Naive thymus-derived CD4-positive, alpha-beta T cell (primary cell): ENCODE measurements at regions not wholly inside any gene's neighbourhood (a gene's known extent, or its start where the extent isn't known, plus 50 kb on each side); places are given as distances from the start of the nearest gene placed in this dataset.
"Not testable (repeated sequence)": the region's sequence is repeated elsewhere in the genome, so short reads cannot be mapped to it uniquely, and the experiment has no call there.

Experiments used
- ATAC-seq: fragments of 150-1000 bp; cut with Tn5 transposase; 2 replicates; pipeline ENCODE4 v1.10.0; 2021; ENCODE audit warnings: mild to moderate bottlenecking, moderate library complexity
- CTCF ChIA-PET: fragments of 350-600 bp; sonication (Branson Sonifier 250); formaldehyde crosslinking; loops from one replicate; lab custom pipeline; 2021; ENCODE audit warnings: antibody characterized with exemption; lab: Charles Lee
- POLR2A ChIA-PET: fragments of 350-600 bp; sonication (Branson Sonifier 250); formaldehyde crosslinking; loops from one replicate; lab custom pipeline; 2021; ENCODE audit warnings: antibody characterized with exemption, inconsistent platforms; lab: Charles Lee
- DNase-seq, 9 donors: peaks; one replicate each; pipeline versions ENCODE4 v3.0.0 to v3.0.0-alpha.2; 2020 to 2022; ENCODE audit warnings: mixed read lengths in 1 of 9
- H3K27ac ChIP-seq: one replicate; pipeline ENCODE4 v1.7.0; 2013; ENCODE audit warnings: mild to moderate bottlenecking, low read depth, low read length, moderate library complexity
- H3K27me3 ChIP-seq, 2 donors: one replicate each; pipeline ENCODE4 v1.7.0; 2013; ENCODE audit warnings: low read length in 2 of 2, mild to moderate bottlenecking in 2 of 2, moderate library complexity in 2 of 2; ENCODE audit not compliant: control insufficient read depth in 2 of 2, insufficient read depth in 2 of 2
- H3K36me3 ChIP-seq, 3 experiments: 1 replicate in 2 of 3; 2 replicates in 1 of 3; pipeline ENCODE4 v1.7.0; 2013; ENCODE audit warnings: low read length in 3 of 3, mild to moderate bottlenecking in 3 of 3, moderate library complexity in 1 of 3; ENCODE audit not compliant: insufficient read depth in 3 of 3, control insufficient read depth in 2 of 3
- H3K4me1 ChIP-seq, 2 donors: one replicate each; pipeline ENCODE4 v1.7.0; 2013; ENCODE audit warnings: low read length in 2 of 2, mild to moderate bottlenecking in 2 of 2, moderate library complexity in 1 of 2; ENCODE audit not compliant: control insufficient read depth in 2 of 2, insufficient read depth in 2 of 2
- H3K4me3 ChIP-seq: 2 replicates; pipeline ENCODE4 v1.7.0; 2013; ENCODE audit warnings: mild to moderate bottlenecking, low read length
- H3K9me3 ChIP-seq, 3 experiments: 1 replicate in 2 of 3; 2 replicates in 1 of 3; pipeline ENCODE4 v1.7.0; 2013; ENCODE audit warnings: low read length in 3 of 3; ENCODE audit not compliant: control insufficient read depth in 2 of 3
- H3K27ac Mint-ChIP-seq, 9 donors: one replicate each; pipeline ENCODE4 v1.8.0; 2020 to 2022; ENCODE audit warnings: mixed read lengths in 9 of 9, mild to moderate bottlenecking in 8 of 9, moderate library complexity in 5 of 9, inconsistent platforms in 2 of 9
- H3K27me3 Mint-ChIP-seq, 5 donors: one replicate each; pipeline ENCODE4 v1.8.0; 2021 to 2022; ENCODE audit warnings: mixed read lengths in 5 of 5, mild to moderate bottlenecking in 1 of 5
- H3K36me3 Mint-ChIP-seq, 5 donors: one replicate each; pipeline ENCODE4 v1.8.0; 2020 to 2022; ENCODE audit warnings: mixed read lengths in 5 of 5, mild to moderate bottlenecking in 3 of 5, inconsistent platforms in 1 of 5
- H3K4me1 Mint-ChIP-seq, 7 donors: one replicate each; pipeline ENCODE4 v1.8.0; 2020 to 2022; ENCODE audit warnings: mixed read lengths in 7 of 7, mild to moderate bottlenecking in 3 of 7, inconsistent platforms in 1 of 7
- H3K4me3 Mint-ChIP-seq, 10 donors: one replicate each; pipeline ENCODE4 v1.8.0; 2020 to 2022; ENCODE audit warnings: mild to moderate bottlenecking in 10 of 10, mixed read lengths in 10 of 10, moderate library complexity in 6 of 10, inconsistent platforms in 2 of 10
- H3K9me3 Mint-ChIP-seq, 11 donors: one replicate each; pipeline ENCODE4 v1.8.0; 2020 to 2022; ENCODE audit warnings: mixed read lengths in 11 of 11, mild to moderate bottlenecking in 4 of 11, inconsistent platforms in 1 of 11, moderate library complexity in 1 of 11
- intact Hi-C, 2 donors: fragments of 100-400 bp; cut with micrococcal nuclease; formaldehyde crosslinking; loops; one replicate each; pipeline ENCODE4 v1.15.1; 2023

- CTCF ChIA-PET: no interaction called here
- DNase-seq: no peak
- Histone ChIP-seq H3K36me3 (no peaks in the 10 kb centered on the region), H3K4me3 (no peak overlapping the region), H3K27ac (no peak overlapping the region), H3K27me3 (no peaks in the 10 kb centered on the region), H3K4me1 (no peaks in the 10 kb centered on the region), H3K9me3 (no peaks in the 10 kb centered on the region)
- intact Hi-C loops: loop anchor here in 1 of 2 donors (5.0 kb wide), 1 partner anchor 66 kb away; no protein-coding TSS in a partner anchor
- Mint-ChIP-seq H3K9me3 (peaks cover 0 to 14% (median 2%) of the 10 kb centered on the region in 11 donors), H3K36me3 (peaks cover 0 to 9% (median 0%) of the 10 kb centered on the region in 5 donors), H3K27me3 (no peaks in the 10 kb centered on the region), H3K27ac (peak overlapping the region in 1 of 9 donors; percentile 33), H3K4me1 (peaks cover 0 to 24% (median 0%) of the 10 kb centered on the region in 7 donors), H3K4me3 (no peak overlapping the region)
- no peak for ATAC-seq
- POLR2A ChIA-PET: no interaction called here
Observed at GRCh38 chr19:28553005-28553404, 659.9 kb downstream of the UQCRFS1 start.

GRCh38 chr19:28549680-28550277 is 663.2 kb downstream of the UQCRFS1 start:
- intact Hi-C loops: loop anchor here in 1 of 2 donors (5.0 kb wide), 1 partner anchor 62 kb away; no protein-coding TSS in a partner anchor
- no peaks in the 10 kb centered on the region for H3K9me3 ChIP-seq

GRCh38 chr19:28546148-28546685 is 666.7 kb downstream of the UQCRFS1 start:
- no peak overlapping the region for H3K4me3 ChIP-seq
- H3K27ac ChIP-seq: no peak overlapping the region
- H3K4me3 Mint-ChIP-seq: no peak overlapping the region
- H3K27ac Mint-ChIP-seq: no peak overlapping the region
- no peaks in the 10 kb centered on the region for H3K36me3 Mint-ChIP-seq
- H3K4me1 ChIP-seq: no peaks in the 10 kb centered on the region
- H3K9me3 ChIP-seq: no peaks in the 10 kb centered on the region
- H3K4me1 Mint-ChIP-seq: peaks cover 0 to 9% (median 0%) of the 10 kb centered on the region in 7 donors
- DNase-seq: no peak
- H3K27me3 ChIP-seq: no peaks in the 10 kb centered on the region
- H3K27me3 Mint-ChIP-seq: peaks cover 0 to 8% (median 0%) of the 10 kb centered on the region in 5 donors
- H3K9me3 Mint-ChIP-seq: peaks cover 0 to 10% (median 0%) of the 10 kb centered on the region in 11 donors
- intact Hi-C loops: no loop called here
- ATAC-seq: no peak
- ChIA-PET CTCF (no interaction called here), POLR2A (no interaction called here)
- no peaks in the 10 kb centered on the region for H3K36me3 ChIP-seq

More at GRCh38 chr19:28549680-28550277, 663.2 kb downstream of the UQCRFS1 start:
- DNase-seq: no peak
- ChIA-PET CTCF (no interaction called here), POLR2A (no interaction called here)
- no peak overlapping the region for H3K27ac ChIP-seq
- peaks cover 0 to 24% (median 0%) of the 10 kb centered on the region in 7 donors for H3K4me1 Mint-ChIP-seq
- H3K27ac Mint-ChIP-seq: peak overlapping the region in 1 of 9 donors; percentile 46
- no peak overlapping the region for H3K4me3 ChIP-seq
- H3K36me3 ChIP-seq: no peaks in the 10 kb centered on the region
- H3K36me3 Mint-ChIP-seq: peaks cover 0 to 9% (median 0%) of the 10 kb centered on the region in 5 donors
- H3K27me3 Mint-ChIP-seq: peaks cover 0 to 3% (median 0%) of the 10 kb centered on the region in 5 donors
- no peak for ATAC-seq
- H3K4me1 ChIP-seq: no peaks in the 10 kb centered on the region
- H3K27me3 ChIP-seq: no peaks in the 10 kb centered on the region
- peaks cover 0 to 14% (median 2%) of the 10 kb centered on the region in 11 donors for H3K9me3 Mint-ChIP-seq
- H3K4me3 Mint-ChIP-seq: peak overlapping the region in 1 of 10 donors; percentile 23

- CTCF ChIA-PET, H3K36me3 Mint-ChIP-seq, POLR2A ChIA-PET, H3K27me3 ChIP-seq, H3K4me1 ChIP-seq, H3K4me3 Mint-ChIP-seq, H3K4me1 Mint-ChIP-seq, DNase-seq, ATAC-seq, H3K27ac Mint-ChIP-seq, H3K27ac ChIP-seq, H3K4me3 ChIP-seq, H3K36me3 ChIP-seq, H3K27me3 Mint-ChIP-seq, intact Hi-C loops, H3K9me3 ChIP-seq: not testable (repeated sequence)
- peaks cover 0 to 10% (median 0%) of the 10 kb centered on the region in 11 donors for H3K9me3 Mint-ChIP-seq
Observed at GRCh38 chr19:28545397-28545796, 667.6 kb downstream of the UQCRFS1 start.

GRCh38 chr19:28544451-28545261 is 668.3 kb downstream of the UQCRFS1 start:
- no peak for ATAC-seq
- Mint-ChIP-seq H3K9me3 (peaks cover 0 to 10% (median 0%) of the 10 kb centered on the region in 11 donors), H3K27me3 (peaks cover 0 to 8% (median 0%) of the 10 kb centered on the region in 5 donors), H3K27ac (no peak overlapping the region), H3K36me3 (no peaks in the 10 kb centered on the region), H3K4me3 (no peak overlapping the region), H3K4me1 (peaks cover 0 to 5% (median 0%) of the 10 kb centered on the region in 7 donors)
- Histone ChIP-seq H3K9me3 (no peaks in the 10 kb centered on the region), H3K36me3 (no peaks in the 10 kb centered on the region), H3K4me1 (no peaks in the 10 kb centered on the region), H3K4me3 (no peak overlapping the region), H3K27ac (no peak overlapping the region), H3K27me3 (no peaks in the 10 kb centered on the region)
- intact Hi-C loops: no loop called here
- DNase-seq: no peak
- ChIA-PET POLR2A (no interaction called here), CTCF (no interaction called here)

GRCh38 chr19:28543244-28543776 is 669.6 kb downstream of the UQCRFS1 start:
- peaks cover 0 to 10% (median under 1%) of the 10 kb centered on the region in 11 donors for H3K9me3 Mint-ChIP-seq
- ChIA-PET POLR2A (no interaction called here), CTCF (no interaction called here)
- intact Hi-C loops: no loop called here
- no peak overlapping the region for H3K4me3 ChIP-seq
- H3K4me1 Mint-ChIP-seq: peaks cover 0 to 4% (median 0%) of the 10 kb centered on the region in 7 donors
- no peak overlapping the region for H3K27ac ChIP-seq
- DNase-seq (no peak), ATAC-seq (no peak)
- no peaks in the 10 kb centered on the region for H3K9me3 ChIP-seq
- no peaks in the 10 kb centered on the region for H3K36me3 Mint-ChIP-seq
- no peaks in the 10 kb centered on the region for H3K27me3 ChIP-seq
- H3K4me3 Mint-ChIP-seq: no peak overlapping the region
- H3K36me3 ChIP-seq: no peaks in the 10 kb centered on the region
- H3K27ac Mint-ChIP-seq: no peak overlapping the region
- H3K27me3 Mint-ChIP-seq: peaks cover 0 to 8% (median 0%) of the 10 kb centered on the region in 5 donors
- H3K4me1 ChIP-seq: no peaks in the 10 kb centered on the region
